ENCODE measurements at regions not wholly inside any gene's neighbourhood (a gene's known extent, or its start where the extent isn't known, plus 50 kb on each side); places are given as distances from the start of the nearest gene placed in this dataset.

- TF ChIP-seq, protein P1, sequence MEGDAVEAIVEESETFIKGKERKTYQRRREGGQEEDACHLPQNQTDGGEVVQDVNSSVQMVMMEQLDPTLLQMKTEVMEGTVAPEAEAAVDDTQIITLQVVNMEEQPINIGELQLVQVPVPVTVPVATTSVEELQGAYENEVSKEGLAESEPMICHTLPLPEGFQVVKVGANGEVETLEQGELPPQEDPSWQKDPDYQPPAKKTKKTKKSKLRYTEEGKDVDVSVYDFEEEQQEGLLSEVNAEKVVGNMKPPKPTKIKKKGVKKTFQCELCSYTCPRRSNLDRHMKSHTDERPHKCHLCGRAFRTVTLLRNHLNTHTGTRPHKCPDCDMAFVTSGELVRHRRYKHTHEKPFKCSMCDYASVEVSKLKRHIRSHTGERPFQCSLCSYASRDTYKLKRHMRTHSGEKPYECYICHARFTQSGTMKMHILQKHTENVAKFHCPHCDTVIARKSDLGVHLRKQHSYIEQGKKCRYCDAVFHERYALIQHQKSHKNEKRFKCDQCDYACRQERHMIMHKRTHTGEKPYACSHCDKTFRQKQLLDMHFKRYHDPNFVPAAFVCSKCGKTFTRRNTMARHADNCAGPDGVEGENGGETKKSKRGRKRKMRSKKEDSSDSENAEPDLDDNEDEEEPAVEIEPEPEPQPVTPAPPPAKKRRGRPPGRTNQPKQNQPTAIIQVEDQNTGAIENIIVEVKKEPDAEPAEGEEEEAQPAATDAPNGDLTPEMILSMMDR (IDR thresholded peaks at IDR 0.05): no peak
- no peak for TF ChIP-seq POLR2A (IDR thresholded peaks at IDR 0.05)
Measured at GRCh38 chr2:89841476-89841840, 1150.0 kb downstream of the RPIA start.

Measured in uterus (tissue), 2 donors.